HCEC 1CT (cell line): ENCODE measurements at regions not wholly inside any gene's neighbourhood (a gene's known extent, or its start where the extent isn't known, plus 50 kb on each side); places are given as distances from the start of the nearest gene placed in this dataset.
"Not testable (repeated sequence)": the region's sequence is repeated elsewhere in the genome, so short reads cannot be mapped to it uniquely, and the experiment has no call there.

ENCODE experiments used
- DNase-seq: peaks from one replicate; pipeline ENCODE4 v3.0.0-alpha.2; 2017

DNA sequence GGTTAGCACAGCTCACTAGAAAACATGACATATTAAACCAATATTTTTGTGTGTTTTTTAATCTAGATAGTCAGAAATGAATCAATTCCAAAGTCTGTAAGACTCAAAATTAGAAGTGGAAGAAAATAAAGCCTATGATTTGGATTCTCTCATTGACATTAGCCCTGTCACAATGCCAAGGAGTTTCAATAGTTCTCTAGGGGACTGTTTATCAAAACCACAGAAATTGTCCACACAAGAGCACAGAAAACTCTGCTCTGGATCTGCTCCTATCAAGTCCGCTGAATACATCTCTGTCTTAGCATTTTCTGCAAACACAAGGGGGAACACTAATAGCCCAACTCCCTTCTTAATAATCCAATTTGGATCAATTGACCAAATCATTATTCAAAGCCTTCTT, 152.0 kb downstream of the HS3ST3B1 start:
- no peak for DNase-seq

- DNase-seq = no peak
Measured at GRCh38 chr17:14451729-14452191, 150.9 kb downstream of the HS3ST3B1 start.

DNA sequence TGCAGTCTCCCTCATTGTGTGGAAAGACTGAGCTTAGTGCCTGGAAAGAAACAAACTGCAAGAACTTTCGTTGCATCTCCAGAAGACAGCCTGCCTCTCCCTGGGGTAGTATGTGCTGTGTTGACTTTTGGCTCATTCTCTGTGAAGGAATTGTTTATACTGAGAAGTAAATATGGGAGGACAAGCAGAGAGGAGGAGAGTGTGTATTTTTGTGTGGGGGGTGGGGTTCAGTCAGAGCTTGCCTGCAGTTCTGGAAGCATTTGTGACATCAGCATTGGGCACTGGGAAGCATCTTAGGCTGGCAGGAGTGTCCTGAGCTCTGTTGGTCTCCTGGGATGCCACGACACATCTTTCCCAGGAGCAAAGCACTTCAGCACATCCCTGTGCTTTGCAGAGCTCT, 147.9 kb downstream of the HS3ST3B1 start:
- DNase-seq = no peak

GRCh38 chr17:14446825-14447224, 145.9 kb downstream of the HS3ST3B1 start:
- no peak for DNase-seq

- no peak for DNase-seq
Measured at GRCh38 chr17:14444915-14445314, 144.0 kb downstream of the HS3ST3B1 start.

DNA sequence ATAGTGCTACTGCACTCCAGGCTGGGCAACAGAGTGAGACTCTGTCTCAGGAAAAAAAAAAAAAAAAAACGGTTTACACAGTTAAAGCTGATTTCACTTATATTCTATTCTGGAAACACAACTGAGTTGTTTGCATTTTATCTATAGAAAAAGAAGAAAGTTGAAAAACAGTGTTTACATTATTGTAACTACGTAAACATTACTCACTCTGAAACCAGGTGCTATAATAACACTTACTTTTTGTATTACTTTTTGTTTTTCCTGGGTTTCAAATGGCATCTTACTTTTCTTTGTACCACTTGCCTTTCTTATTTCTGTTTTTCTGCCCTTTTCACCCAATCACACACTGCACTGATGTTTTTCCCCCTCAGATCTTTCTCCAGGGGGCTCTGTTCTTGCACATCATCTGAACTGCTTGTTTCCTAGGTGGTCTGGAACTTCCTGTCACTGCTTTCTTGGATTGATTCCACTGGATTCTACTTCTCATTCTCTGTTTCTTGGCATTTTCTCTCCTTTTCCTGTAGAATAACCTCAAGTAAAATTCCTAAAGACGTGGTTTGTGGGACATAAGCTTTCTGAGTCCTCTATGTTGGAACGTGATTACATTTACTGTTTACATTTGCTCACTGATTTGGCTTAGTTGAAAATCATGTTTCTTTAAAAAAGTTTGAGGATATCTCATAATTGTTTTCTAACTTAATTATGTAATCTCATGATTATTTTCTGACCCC, 142.1 kb downstream of the HS3ST3B1 start:
- no peak for DNase-seq

GRCh38 chr17:14437176-14437575, 136.3 kb downstream of the HS3ST3B1 start:
- DNase-seq = no peak

GRCh38 chr17:14436266-14436665, 135.4 kb downstream of the HS3ST3B1 start:
- no peak for DNase-seq

GRCh38 chr17:14434506-14434905, 133.6 kb downstream of the HS3ST3B1 start:
- DNase-seq = no peak

DNA sequence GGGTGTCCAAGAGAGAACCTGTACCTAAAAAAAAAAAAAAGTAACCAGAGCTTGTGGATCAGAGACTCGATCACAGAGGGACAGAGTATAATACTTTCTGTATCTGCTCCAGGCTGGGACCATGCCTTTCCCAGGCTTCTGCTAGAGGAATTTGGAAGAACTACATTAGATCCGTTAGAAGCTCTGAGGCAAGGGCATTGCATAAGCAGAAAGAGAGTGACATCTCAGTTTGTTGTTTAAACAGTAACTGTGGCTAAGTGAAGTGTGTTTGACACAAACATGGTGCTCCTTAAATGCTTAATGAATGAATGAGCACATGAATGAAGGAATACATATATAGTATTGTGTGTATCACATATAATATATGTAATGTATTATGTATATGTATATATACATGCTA, 131.2 kb downstream of the HS3ST3B1 start:
- no peak for DNase-seq

DNA sequence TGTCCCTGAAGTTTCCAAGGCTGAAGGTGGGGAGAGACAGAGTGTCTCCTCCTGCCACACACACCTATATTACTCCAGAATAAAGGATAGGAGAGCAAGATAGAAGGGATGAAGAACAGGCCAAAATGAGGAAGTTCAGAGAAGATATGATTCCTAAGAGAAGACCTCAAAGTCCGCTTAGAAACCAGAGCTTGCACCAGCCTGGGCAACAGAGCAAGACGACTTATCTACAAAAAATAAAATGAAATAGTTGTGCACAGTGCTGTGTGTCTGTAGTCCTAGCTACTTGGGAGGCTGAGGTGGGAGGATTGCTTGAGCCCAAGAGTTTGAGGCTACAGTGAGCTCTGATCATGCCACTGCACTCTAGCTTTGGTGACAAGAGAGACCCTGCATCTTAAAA, 128.2 kb downstream of the HS3ST3B1 start:
- no peak for DNase-seq

GRCh38 chr17:14428648-14429029, 127.8 kb downstream of the HS3ST3B1 start:
- no peak for DNase-seq

GRCh38 chr17:14427900-14428647, 127.2 kb downstream of the HS3ST3B1 start:
- DNase-seq = no peak

GRCh38 chr17:14423156-14423555, 122.3 kb downstream of the HS3ST3B1 start:
- DNase-seq = not testable (repeated sequence)

- DNase-seq = no peak
Measured at GRCh38 chr17:14417336-14417735, 116.5 kb downstream of the HS3ST3B1 start.

- no peak for DNase-seq
Measured at GRCh38 chr17:14409292-14409691, 108.4 kb downstream of the HS3ST3B1 start.

DNA sequence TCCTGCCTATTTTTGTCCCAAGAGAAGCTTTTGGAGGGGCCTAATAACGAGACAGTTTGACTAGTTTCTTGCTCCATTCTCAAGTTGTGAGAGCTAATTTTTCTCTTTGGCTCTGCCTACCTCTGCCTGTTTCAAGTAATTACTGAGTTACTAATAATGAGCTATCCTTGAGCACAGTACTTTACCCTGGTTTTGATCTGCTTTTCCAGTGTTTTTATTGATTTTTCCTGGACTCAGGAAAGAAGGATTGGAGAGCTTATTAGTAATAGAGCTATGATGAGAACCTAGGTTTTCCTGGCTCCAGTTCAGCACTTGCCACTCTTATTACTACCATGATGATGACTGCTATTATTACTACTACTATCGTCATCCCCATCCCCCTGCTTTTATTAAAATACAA, 106.7 kb downstream of the HS3ST3B1 start:
- DNase-seq = no peak

GRCh38 chr17:14405189-14405588, 104.3 kb downstream of the HS3ST3B1 start:
- no peak for DNase-seq
